C4-2B (cell line): ENCODE measurements at regions not wholly inside any gene's neighbourhood (a gene's known extent, or its start where the extent isn't known, plus 50 kb on each side); places are given as distances from the start of the nearest gene placed in this dataset.

Experiments used
- ZFX ChIP-seq: fragments of 450-650 bp; IDR thresholded peaks from 2 replicates; pipeline ENCODE4 v1.6.1; 2017
- TF ChIP-seq, protein P1 (sequence below): fragments of 450-650 bp; conservative IDR thresholded peaks from 2 replicates; pipeline ENCODE4 v1.5.1; 2017; ENCODE audit warnings: mild to moderate bottlenecking

DNA sequence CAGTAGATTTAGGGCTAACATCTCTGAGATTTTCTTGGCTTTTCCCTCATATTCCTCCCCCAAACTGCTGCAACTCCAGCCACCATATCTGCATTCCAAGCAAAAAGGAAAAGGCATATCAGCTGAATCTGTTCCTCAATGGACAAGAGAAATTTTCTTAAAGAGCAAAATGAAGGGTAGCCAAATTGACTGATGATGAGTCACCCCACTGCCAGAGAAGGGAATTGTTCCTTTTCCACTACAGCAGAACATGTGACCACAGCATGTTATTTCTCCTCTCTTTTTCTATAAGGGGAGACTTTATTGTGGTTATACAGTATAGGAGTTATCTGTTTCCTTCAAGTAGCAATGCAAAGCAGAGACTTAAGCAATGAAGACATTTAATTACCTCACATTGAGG lies 172.5 kb downstream of the MTHFS start:
- TF ChIP-seq, protein P1, sequence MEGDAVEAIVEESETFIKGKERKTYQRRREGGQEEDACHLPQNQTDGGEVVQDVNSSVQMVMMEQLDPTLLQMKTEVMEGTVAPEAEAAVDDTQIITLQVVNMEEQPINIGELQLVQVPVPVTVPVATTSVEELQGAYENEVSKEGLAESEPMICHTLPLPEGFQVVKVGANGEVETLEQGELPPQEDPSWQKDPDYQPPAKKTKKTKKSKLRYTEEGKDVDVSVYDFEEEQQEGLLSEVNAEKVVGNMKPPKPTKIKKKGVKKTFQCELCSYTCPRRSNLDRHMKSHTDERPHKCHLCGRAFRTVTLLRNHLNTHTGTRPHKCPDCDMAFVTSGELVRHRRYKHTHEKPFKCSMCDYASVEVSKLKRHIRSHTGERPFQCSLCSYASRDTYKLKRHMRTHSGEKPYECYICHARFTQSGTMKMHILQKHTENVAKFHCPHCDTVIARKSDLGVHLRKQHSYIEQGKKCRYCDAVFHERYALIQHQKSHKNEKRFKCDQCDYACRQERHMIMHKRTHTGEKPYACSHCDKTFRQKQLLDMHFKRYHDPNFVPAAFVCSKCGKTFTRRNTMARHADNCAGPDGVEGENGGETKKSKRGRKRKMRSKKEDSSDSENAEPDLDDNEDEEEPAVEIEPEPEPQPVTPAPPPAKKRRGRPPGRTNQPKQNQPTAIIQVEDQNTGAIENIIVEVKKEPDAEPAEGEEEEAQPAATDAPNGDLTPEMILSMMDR, result no peak
- TF ChIP-seq ZFX, result no peak
